ENCODE measurements at regions not wholly inside any gene's neighbourhood (a gene's known extent, or its start where the extent isn't known, plus 50 kb on each side); places are given as distances from the start of the nearest gene placed in this dataset.

- Mint-ChIP-seq H3K27me3 (ENCODE audit: unreplicated experiment) (no peaks in the 10 kb centered on the region), H3K4me1 (ENCODE audit: low read depth, unreplicated experiment) (peaks cover 21% of the 10 kb centered on the region), H3K27ac (ENCODE audit: unreplicated experiment) (no peak overlapping the region)
These were observed 145.3 kb downstream of the PLPP3 start for GRCh38 chr1:56434025-56434424.

GRCh38 chr1:56433056-56433577, 146.2 kb downstream of the PLPP3 start:
- Mint-ChIP-seq H3K27ac (ENCODE audit: unreplicated experiment) (no peak overlapping the region), H3K4me1 (ENCODE audit: low read depth, unreplicated experiment) (peaks cover 21% of the 10 kb centered on the region), H3K27me3 (ENCODE audit: unreplicated experiment) (no peaks in the 10 kb centered on the region), H3K4me3 (ENCODE audit: unreplicated experiment) (no peak overlapping the region), H3K36me3 (ENCODE audit: unreplicated experiment) (no peaks in the 10 kb centered on the region), H3K9me3 (ENCODE audit: unreplicated experiment) (peaks cover 2% of the 10 kb centered on the region)
- TF ChIP-seq CTCF (IDR thresholded peaks at IDR 0.05; ENCODE audit: partially characterized antibody, unreplicated experiment): no peak
- DNase-seq: no peak

More at GRCh38 chr1:56434025-56434424, 145.3 kb downstream of the PLPP3 start:
- peaks cover 2% of the 10 kb centered on the region for H3K9me3 Mint-ChIP-seq (ENCODE audit: unreplicated experiment)
- no peak for TF ChIP-seq CTCF (IDR thresholded peaks at IDR 0.05; ENCODE audit: partially characterized antibody, unreplicated experiment)
- no peak overlapping the region for H3K4me3 Mint-ChIP-seq (ENCODE audit: unreplicated experiment)
- no peaks in the 10 kb centered on the region for H3K36me3 Mint-ChIP-seq (ENCODE audit: unreplicated experiment)
- no peak for DNase-seq

- H3K36me3 Mint-ChIP-seq (ENCODE audit: unreplicated experiment): no peaks in the 10 kb centered on the region
- DNase-seq: no peak
- no peak for TF ChIP-seq CTCF (IDR thresholded peaks at IDR 0.05; ENCODE audit: partially characterized antibody, unreplicated experiment)
- H3K4me3 Mint-ChIP-seq (ENCODE audit: unreplicated experiment): no peak overlapping the region
- H3K27me3 Mint-ChIP-seq (ENCODE audit: unreplicated experiment): no peaks in the 10 kb centered on the region
- peaks cover 18% of the 10 kb centered on the region for H3K4me1 Mint-ChIP-seq (ENCODE audit: low read depth, unreplicated experiment)
- no peak overlapping the region for H3K27ac Mint-ChIP-seq (ENCODE audit: unreplicated experiment)
- H3K9me3 Mint-ChIP-seq (ENCODE audit: unreplicated experiment): peaks cover 2% of the 10 kb centered on the region
These were observed 147.0 kb downstream of the PLPP3 start for GRCh38 chr1:56432166-56432971.

GRCh38 chr1:56430141-56430839, 149.1 kb downstream of the PLPP3 start:
- Mint-ChIP-seq H3K36me3 (ENCODE audit: unreplicated experiment) (no peaks in the 10 kb centered on the region), H3K27me3 (ENCODE audit: unreplicated experiment) (no peaks in the 10 kb centered on the region), H3K9me3 (ENCODE audit: unreplicated experiment) (peaks cover 2% of the 10 kb centered on the region), H3K4me1 (ENCODE audit: low read depth, unreplicated experiment) (peaks cover 4% of the 10 kb centered on the region), H3K4me3 (ENCODE audit: unreplicated experiment) (no peak overlapping the region), H3K27ac (ENCODE audit: unreplicated experiment) (no peak overlapping the region)
- no peak for TF ChIP-seq CTCF (IDR thresholded peaks at IDR 0.05; ENCODE audit: partially characterized antibody, unreplicated experiment)
- no peak for DNase-seq

GRCh38 chr1:56429288-56429687, 150.1 kb downstream of the PLPP3 start:
- no peak for TF ChIP-seq CTCF (IDR thresholded peaks at IDR 0.05; ENCODE audit: partially characterized antibody, unreplicated experiment)
- DNase-seq: no peak
- Mint-ChIP-seq H3K27me3 (ENCODE audit: unreplicated experiment) (no peaks in the 10 kb centered on the region), H3K9me3 (ENCODE audit: unreplicated experiment) (peaks cover 2% of the 10 kb centered on the region), H3K36me3 (ENCODE audit: unreplicated experiment) (no peaks in the 10 kb centered on the region), H3K4me3 (ENCODE audit: unreplicated experiment) (no peak overlapping the region), H3K4me1 (ENCODE audit: low read depth, unreplicated experiment) (no peaks in the 10 kb centered on the region), H3K27ac (ENCODE audit: unreplicated experiment) (no peak overlapping the region)

All from glutamatergic neuron (in vitro differentiated cells).